ENCODE measurements at regions not wholly inside any gene's neighbourhood (a gene's known extent, or its start where the extent isn't known, plus 50 kb on each side); places are given as distances from the start of the nearest gene placed in this dataset.
"Not testable (repeated sequence)": the region's sequence is repeated elsewhere in the genome, so short reads cannot be mapped to it uniquely, and the experiment has no call there.

- peaks cover 40% of the 10 kb centered on the region for H3K9me3 Mint-ChIP-seq (ENCODE audit: low read depth)
- not testable (repeated sequence) for H3K4me1 Mint-ChIP-seq (ENCODE audit: low read depth); H3K27me3 Mint-ChIP-seq (ENCODE audit: low read depth); H3K4me3 Mint-ChIP-seq (ENCODE audit: unreplicated experiment); H3K27ac Mint-ChIP-seq (ENCODE audit: unreplicated experiment); DNase-seq (ENCODE audit: low spot score); H3K36me3 Mint-ChIP-seq (ENCODE audit: low read depth)
Observed at GRCh38 chr14:106474261-106475028, 948.1 kb downstream of the TMEM121 start.

- H3K36me3 Mint-ChIP-seq (ENCODE audit: low read depth); H3K4me3 Mint-ChIP-seq (ENCODE audit: unreplicated experiment): not testable (repeated sequence)
Observed at GRCh38 chr14:106475214-106475613, 948.8 kb downstream of the TMEM121 start.

GRCh38 chr14:106477600-106477999, 951.2 kb downstream of the TMEM121 start:
- H3K27ac Mint-ChIP-seq (ENCODE audit: unreplicated experiment); DNase-seq (ENCODE audit: low spot score); H3K36me3 Mint-ChIP-seq (ENCODE audit: low read depth); H3K4me3 Mint-ChIP-seq (ENCODE audit: unreplicated experiment); H3K27me3 Mint-ChIP-seq (ENCODE audit: low read depth); H3K4me1 Mint-ChIP-seq (ENCODE audit: low read depth): not testable (repeated sequence)
- peaks cover 23% of the 10 kb centered on the region for H3K9me3 Mint-ChIP-seq (ENCODE audit: low read depth)

More at GRCh38 chr14:106475214-106475613, 948.8 kb downstream of the TMEM121 start:
- H3K27me3 Mint-ChIP-seq (ENCODE audit: low read depth); H3K27ac Mint-ChIP-seq (ENCODE audit: unreplicated experiment); H3K4me1 Mint-ChIP-seq (ENCODE audit: low read depth); DNase-seq (ENCODE audit: low spot score): not testable (repeated sequence)
- peaks cover 33% of the 10 kb centered on the region for H3K9me3 Mint-ChIP-seq (ENCODE audit: low read depth)

- H3K27me3 Mint-ChIP-seq (ENCODE audit: low read depth); DNase-seq (ENCODE audit: low spot score); H3K27ac Mint-ChIP-seq (ENCODE audit: unreplicated experiment); H3K4me3 Mint-ChIP-seq (ENCODE audit: unreplicated experiment); H3K9me3 Mint-ChIP-seq (ENCODE audit: low read depth); H3K36me3 Mint-ChIP-seq (ENCODE audit: low read depth); H3K4me1 Mint-ChIP-seq (ENCODE audit: low read depth): not testable (repeated sequence)
Observed at GRCh38 chr14:106480287-106480686, 953.9 kb downstream of the TMEM121 start.

- not testable (repeated sequence) for H3K4me3 Mint-ChIP-seq (ENCODE audit: unreplicated experiment); H3K27me3 Mint-ChIP-seq (ENCODE audit: low read depth); H3K4me1 Mint-ChIP-seq (ENCODE audit: low read depth); DNase-seq (ENCODE audit: low spot score); H3K36me3 Mint-ChIP-seq (ENCODE audit: low read depth); H3K9me3 Mint-ChIP-seq (ENCODE audit: low read depth); H3K27ac Mint-ChIP-seq (ENCODE audit: unreplicated experiment)
Observed at GRCh38 chr14:106482213-106482612, 955.8 kb downstream of the TMEM121 start.

GRCh38 chr14:106487600-106487999, 961.2 kb downstream of the TMEM121 start:
- no peak for DNase-seq (ENCODE audit: low spot score)
- Mint-ChIP-seq H3K9me3 (ENCODE audit: low read depth) (peaks cover 43% of the 10 kb centered on the region), H3K4me1 (ENCODE audit: low read depth) (no peaks in the 10 kb centered on the region), H3K36me3 (ENCODE audit: low read depth) (no peaks in the 10 kb centered on the region), H3K4me3 (ENCODE audit: unreplicated experiment) (no peak overlapping the region), H3K27me3 (ENCODE audit: low read depth) (no peaks in the 10 kb centered on the region), H3K27ac (ENCODE audit: unreplicated experiment) (no peak overlapping the region)
- no peak for TF ChIP-seq CTCF (IDR thresholded peaks at IDR 0.05)

GRCh38 chr14:106488291-106488690, 961.9 kb downstream of the TMEM121 start:
- no peak overlapping the region for H3K4me3 Mint-ChIP-seq (ENCODE audit: unreplicated experiment)
- no peaks in the 10 kb centered on the region for H3K36me3 Mint-ChIP-seq (ENCODE audit: low read depth)
- DNase-seq (ENCODE audit: low spot score), result no peak
- TF ChIP-seq CTCF (IDR thresholded peaks at IDR 0.05), result no peak
- H3K27ac Mint-ChIP-seq (ENCODE audit: unreplicated experiment), result no peak overlapping the region
- H3K27me3 Mint-ChIP-seq (ENCODE audit: low read depth), result no peaks in the 10 kb centered on the region
- H3K9me3 Mint-ChIP-seq (ENCODE audit: low read depth), result peaks cover 45% of the 10 kb centered on the region
- H3K4me1 Mint-ChIP-seq (ENCODE audit: low read depth), result no peaks in the 10 kb centered on the region

All from chondrocyte (in vitro differentiated cells).